T-cell (primary cell): ENCODE measurements at regions not wholly inside any gene's neighbourhood (a gene's known extent, or its start where the extent isn't known, plus 50 kb on each side); places are given as distances from the start of the nearest gene placed in this dataset.

Source experiments
- ATAC-seq, 4 experiments: fragments of 200-7000 bp in 3 of 4; fragments of 150-1000 bp in 1 of 4; cut with Tn5 transposase; replicated peaks in 1 of 4; 1 replicate in 3 of 4; 2 replicates in 1 of 4; pipeline ENCODE4 v1.10.0; 2021; ENCODE audit warnings: moderate library complexity in 3 of 4, mild to moderate bottlenecking in 2 of 4, moderate number of reproducible peaks in 1 of 4
- CTCF ChIA-PET, 2 donors: fragments of 300-600 bp; sonication (Branson Sonifier 250); formaldehyde crosslinking; loops; one replicate each; lab custom pipeline; 2022; ENCODE audit warnings: antibody characterized with exemption in 2 of 2; lab: Charles Lee
- POLR2A ChIA-PET, 2 donors: fragments of 300-600 bp; sonication (Branson Sonifier 250); formaldehyde crosslinking; loops; one replicate each; lab custom pipeline; 2022; ENCODE audit warnings: antibody characterized with exemption in 2 of 2; lab: Charles Lee
- DNase-seq, 35 experiments: peaks; one replicate each; pipeline versions ENCODE4 v3.0.0 to v3.0.0-alpha.2; 2013 to 2023
- H3K27ac ChIP-seq: one replicate; pipeline ENCODE4 v1.5.1; 2013; ENCODE audit warnings: low read length
- H3K27me3 ChIP-seq, 2 experiments: replicated peaks in 1 of 2; 1 replicate in 1 of 2; 2 replicates in 1 of 2; pipeline versions ENCODE4 v1.6.1 to v1.7.0; 2013; ENCODE audit warnings: low read length in 1 of 2, mixed read lengths in 1 of 2; ENCODE audit not compliant: control insufficient read depth in 2 of 2, insufficient read depth in 2 of 2; ENCODE audit errors: extremely low read depth in 1 of 2
- H3K36me3 ChIP-seq, 2 donors: 1 replicate in 1 of 2; 2 replicates in 1 of 2; pipeline versions ENCODE4 v1.6.1 to v1.7.0; 2013; ENCODE audit warnings: low read length in 1 of 2; ENCODE audit not compliant: control insufficient read depth in 2 of 2, insufficient read depth in 1 of 2; ENCODE audit errors: extremely low read depth in 1 of 2
- H3K4me1 ChIP-seq, 2 experiments: 1 replicate in 1 of 2; 2 replicates in 1 of 2; pipeline versions ENCODE4 v1.6.1 to v1.7.0; 2013; ENCODE audit warnings: low read length in 2 of 2, mixed read lengths in 1 of 2; ENCODE audit not compliant: insufficient read depth in 2 of 2, control insufficient read depth in 1 of 2; ENCODE audit errors: extremely low read depth in 1 of 2
- H3K4me3 ChIP-seq, 2 donors: 1 replicate in 1 of 2; 2 replicates in 1 of 2; pipeline versions ENCODE4 v1.5.1 to v1.7.0; 2013; ENCODE audit warnings: mild to moderate bottlenecking in 2 of 2, low read length in 1 of 2, moderate library complexity in 1 of 2; ENCODE audit not compliant: control insufficient read depth in 1 of 2; ENCODE audit errors: extremely low read depth in 1 of 2
- H3K9me3 ChIP-seq: 2 replicates; pipeline ENCODE4 v1.7.0; 2013
- H3K27ac Mint-ChIP-seq, 2 donors: one replicate each; pipeline ENCODE4 v1.8.0; 2020 to 2021; ENCODE audit warnings: mild to moderate bottlenecking in 2 of 2, mixed read lengths in 2 of 2
- H3K27me3 Mint-ChIP-seq, 2 donors: one replicate each; pipeline ENCODE4 v1.8.0; 2021 to 2022; ENCODE audit warnings: mixed read lengths in 2 of 2
- H3K36me3 Mint-ChIP-seq: one replicate; pipeline ENCODE4 v1.8.0; 2021; ENCODE audit warnings: mixed read lengths
- H3K4me1 Mint-ChIP-seq, 3 donors: one replicate each; pipeline ENCODE4 v1.8.0; 2020 to 2022; ENCODE audit warnings: mixed read lengths in 3 of 3, mild to moderate bottlenecking in 1 of 3
- H3K4me3 Mint-ChIP-seq, 3 donors: one replicate each; pipeline ENCODE4 v1.8.0; 2020 to 2022; ENCODE audit warnings: mild to moderate bottlenecking in 3 of 3, mixed read lengths in 3 of 3, moderate library complexity in 3 of 3
- H3K9me3 Mint-ChIP-seq, 3 donors: one replicate each; pipeline ENCODE4 v1.8.0; 2020 to 2022; ENCODE audit warnings: mixed read lengths in 3 of 3
- whole genome bisulfite sequencing: methylation state at CpG from one replicate; pipeline ENCODE4 v1.1.5; 2013; ENCODE audit warnings: missing lambda C conversion rate; ENCODE audit not compliant: insufficient coverage; 5-methylcytosine and 5-hydroxymethylcytosine counted together

DNA sequence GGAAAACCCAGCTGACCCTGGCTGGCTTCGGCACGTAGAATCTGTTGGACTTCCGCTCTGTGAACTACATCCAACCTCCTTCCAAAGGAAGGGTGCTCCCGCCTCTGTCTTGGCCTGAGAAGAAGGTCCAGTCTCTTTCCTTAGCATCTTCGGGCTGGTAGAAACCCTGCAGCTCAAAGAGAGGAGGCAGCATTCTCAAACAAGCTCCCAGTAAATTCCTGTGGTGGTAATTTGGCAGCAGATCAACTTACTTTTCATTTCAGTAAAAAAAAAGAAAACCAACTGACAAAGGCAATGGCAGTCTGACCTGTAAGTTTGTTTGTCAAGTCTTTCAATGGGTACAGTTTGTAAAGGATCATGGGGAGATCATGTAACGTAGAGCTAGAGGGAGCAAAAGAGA, 176.7 kb downstream of the MED10 start:
- Histone ChIP-seq H3K27ac (no peak overlapping the region), H3K4me3 (no peak overlapping the region), H3K9me3 (no peaks in the 10 kb centered on the region), H3K4me1 (no peaks in the 10 kb centered on the region), H3K27me3 (peaks cover 0 to 24% of the 10 kb centered on the region in 2 experiments), H3K36me3 (no peaks in the 10 kb centered on the region)
- peaks cover 0 to 4% (median 0%) of the 10 kb centered on the region in 3 donors for H3K9me3 Mint-ChIP-seq
- no peak overlapping the region for H3K27ac Mint-ChIP-seq
- ChIA-PET CTCF (no interaction called here), POLR2A (no interaction called here)
- DNase-seq (no peak), ATAC-seq (no peak)
- WGBS = 90% methylated on average over 4 of the region's 6 CpGs
- H3K36me3 Mint-ChIP-seq = no peaks in the 10 kb centered on the region
- H3K27me3 Mint-ChIP-seq = peaks cover 6 to 20% of the 10 kb centered on the region in 2 donors
- no peak overlapping the region for H3K4me3 Mint-ChIP-seq
- H3K4me1 Mint-ChIP-seq = no peaks in the 10 kb centered on the region

DNA sequence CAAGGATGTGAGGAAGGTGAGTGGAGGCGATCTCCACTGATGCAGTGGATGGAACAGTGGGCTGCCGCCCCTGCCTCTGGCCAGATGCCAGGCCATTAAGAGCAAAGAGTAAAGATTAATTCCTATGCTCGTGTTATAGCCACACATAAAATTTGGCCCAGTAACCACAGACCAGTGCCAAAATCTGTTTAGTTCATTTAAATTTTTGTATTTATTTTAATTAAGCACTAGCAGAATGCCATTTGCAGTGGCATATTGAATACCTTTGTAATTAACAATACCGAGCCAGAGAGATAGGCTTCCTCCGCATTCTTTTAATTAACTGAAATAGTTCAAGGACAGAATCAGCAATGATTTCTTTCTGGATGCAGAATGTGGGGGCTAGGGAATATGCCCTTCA, 179.8 kb downstream of the MED10 start:
- Mint-ChIP-seq H3K36me3 (no peaks in the 10 kb centered on the region), H3K4me1 (peaks cover 0 to 2% (median 0%) of the 10 kb centered on the region in 3 donors), H3K4me3 (no peak overlapping the region), H3K27ac (no peak overlapping the region), H3K27me3 (peaks cover 6 to 23% of the 10 kb centered on the region in 2 donors), H3K9me3 (peaks cover 0 to 4% (median 0%) of the 10 kb centered on the region in 3 donors)
- Histone ChIP-seq H3K27ac (no peak overlapping the region), H3K27me3 (peaks cover 0 to 21% of the 10 kb centered on the region in 2 experiments), H3K36me3 (no peaks in the 10 kb centered on the region), H3K4me3 (no peak overlapping the region), H3K4me1 (no peaks in the 10 kb centered on the region), H3K9me3 (no peaks in the 10 kb centered on the region)
- DNase-seq (no peak), ATAC-seq (no peak)
- POLR2A ChIA-PET = no interaction called here
- CTCF ChIA-PET = no interaction called here
- no CpG with 5 or more reads among the region's 5 CpGs for WGBS

DNA sequence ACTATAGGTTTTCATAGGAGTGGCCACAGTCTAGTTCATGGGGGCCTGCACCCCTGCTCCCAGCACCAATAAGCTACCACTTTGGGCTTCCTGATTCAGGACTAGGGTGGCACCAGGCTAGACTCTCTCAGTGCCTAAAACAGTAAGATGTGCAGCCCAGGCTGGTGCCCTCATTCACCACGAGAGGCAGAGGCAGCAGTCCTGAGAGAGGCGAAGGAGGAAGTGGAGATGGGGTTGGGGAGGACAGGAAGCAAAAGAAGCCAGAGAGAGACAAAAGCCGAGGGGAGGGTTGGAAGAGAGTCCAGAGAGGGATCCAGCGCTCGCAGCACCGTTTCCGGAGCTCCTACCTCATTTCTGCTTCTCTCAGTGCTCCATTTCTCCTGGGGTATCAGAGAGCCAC, 180.9 kb downstream of the MED10 start:
- Mint-ChIP-seq H3K27ac (no peak overlapping the region), H3K4me3 (no peak overlapping the region), H3K9me3 (peaks cover 0 to 4% (median 0%) of the 10 kb centered on the region in 3 donors), H3K27me3 (peaks cover 6 to 25% of the 10 kb centered on the region in 2 donors), H3K36me3 (no peaks in the 10 kb centered on the region), H3K4me1 (peaks cover 0 to 2% (median 0%) of the 10 kb centered on the region in 3 donors)
- WGBS = 0% methylated on average over 1 of the region's 7 CpGs
- Histone ChIP-seq H3K27me3 (peaks cover 0 to 21% of the 10 kb centered on the region in 2 experiments), H3K9me3 (no peaks in the 10 kb centered on the region), H3K27ac (no peak overlapping the region), H3K36me3 (no peaks in the 10 kb centered on the region), H3K4me3 (no peak overlapping the region), H3K4me1 (no peaks in the 10 kb centered on the region)
- CTCF ChIA-PET = no interaction called here
- DNase-seq = no peak
- no peak for ATAC-seq
- POLR2A ChIA-PET = no interaction called here

DNA sequence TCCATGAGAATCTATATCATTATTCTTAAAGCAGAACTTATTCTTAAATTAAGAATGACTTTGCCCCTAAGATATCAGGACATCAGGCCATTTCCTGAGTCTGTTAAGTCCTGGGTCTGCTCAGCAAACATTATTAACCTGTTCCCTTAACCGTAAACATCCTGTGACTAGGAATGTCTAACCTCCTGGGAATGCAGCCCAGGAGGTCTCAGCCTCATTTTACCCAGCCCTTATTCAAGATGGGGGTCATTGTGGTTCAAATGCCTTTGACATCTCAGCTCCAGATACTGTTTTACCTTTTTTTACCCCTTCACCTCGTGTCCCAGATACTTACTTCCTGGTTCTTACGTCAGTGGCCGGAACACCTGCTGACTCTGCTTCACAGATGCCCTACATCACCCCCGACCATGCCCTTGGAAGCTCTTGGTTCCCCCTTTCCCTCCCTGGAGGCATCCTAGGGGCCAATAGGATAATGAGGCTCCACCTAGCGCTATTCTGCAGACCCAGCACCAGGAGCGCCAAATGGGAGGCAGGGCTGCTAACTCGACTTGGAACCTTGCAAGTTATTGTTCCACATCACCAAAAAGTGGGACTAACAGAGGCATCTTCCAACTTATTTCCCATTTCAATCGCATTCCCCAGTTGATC, 182.5 kb downstream of the MED10 start:
- no peak overlapping the region for H3K4me3 Mint-ChIP-seq
- DNase-seq (no peak), ATAC-seq (no peak)
- no peaks in the 10 kb centered on the region for H3K36me3 ChIP-seq
- H3K9me3 Mint-ChIP-seq = peaks cover 0 to 4% (median 0%) of the 10 kb centered on the region in 3 donors
- POLR2A ChIA-PET = no interaction called here
- no peak overlapping the region for H3K27ac Mint-ChIP-seq
- no peak overlapping the region for H3K4me3 ChIP-seq
- 66% methylated on average over 8 of the region's 9 CpGs for WGBS
- H3K27ac ChIP-seq = no peak overlapping the region
- H3K27me3 ChIP-seq = peaks cover 0 to 12% of the 10 kb centered on the region in 2 experiments
- CTCF ChIA-PET = no interaction called here
- H3K4me1 ChIP-seq = no peaks in the 10 kb centered on the region
- peaks cover 4 to 22% of the 10 kb centered on the region in 2 donors for H3K27me3 Mint-ChIP-seq
- H3K4me1 Mint-ChIP-seq = peaks cover 0 to 2% (median 0%) of the 10 kb centered on the region in 3 donors
- no peaks in the 10 kb centered on the region for H3K9me3 ChIP-seq
- no peaks in the 10 kb centered on the region for H3K36me3 Mint-ChIP-seq

DNA sequence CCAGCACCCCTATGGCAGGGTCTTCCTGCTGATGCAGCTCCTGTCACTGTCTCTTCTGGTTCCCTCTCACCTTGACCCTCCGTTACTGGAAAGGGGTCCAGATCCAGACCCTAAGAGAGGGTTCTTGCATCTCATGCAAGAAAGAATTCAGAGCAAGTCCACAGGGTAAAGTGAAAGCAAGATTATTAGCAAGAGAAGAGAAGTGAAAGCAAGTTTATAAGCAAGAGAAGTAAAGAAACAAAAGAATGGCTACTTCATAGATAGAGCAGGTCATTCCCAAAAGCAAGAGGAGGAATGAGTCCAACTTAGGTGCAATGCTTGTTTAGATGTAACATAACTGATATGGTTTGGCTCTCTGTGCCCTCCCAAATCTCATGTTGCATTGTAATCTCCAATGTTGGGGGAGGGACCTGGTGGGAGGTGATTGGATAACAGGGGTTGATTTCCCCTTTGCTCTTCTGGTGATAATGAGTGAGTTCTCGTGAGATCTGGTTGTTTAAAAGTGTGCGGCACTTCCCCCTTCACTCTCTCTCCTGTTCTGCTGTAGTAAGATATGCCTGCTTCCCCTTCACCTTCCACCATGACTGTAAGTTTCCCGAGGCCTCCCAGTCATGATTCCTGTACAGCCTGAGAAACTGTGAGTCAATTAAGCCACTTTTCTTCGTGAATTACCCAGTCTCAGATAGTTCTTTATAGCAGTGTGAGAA, 183.3 kb downstream of the MED10 start:
- WGBS = no CpG with 5 or more reads among the region's 5 CpGs
- H3K27me3 ChIP-seq = peaks cover 0 to 12% of the 10 kb centered on the region in 2 experiments
- peaks cover 4 to 22% of the 10 kb centered on the region in 2 donors for H3K27me3 Mint-ChIP-seq
- H3K36me3 ChIP-seq = no peaks in the 10 kb centered on the region
- H3K27ac Mint-ChIP-seq = no peak overlapping the region
- ATAC-seq = no peak
- no peaks in the 10 kb centered on the region for H3K4me1 ChIP-seq
- no peak for DNase-seq
- no peaks in the 10 kb centered on the region for H3K36me3 Mint-ChIP-seq
- no peak overlapping the region for H3K4me3 ChIP-seq
- CTCF ChIA-PET = no interaction called here
- peaks cover 0 to 2% (median 0%) of the 10 kb centered on the region in 3 donors for H3K4me1 Mint-ChIP-seq
- H3K4me3 Mint-ChIP-seq = no peak overlapping the region
- no peaks in the 10 kb centered on the region for H3K9me3 ChIP-seq
- no peaks in the 10 kb centered on the region for H3K9me3 Mint-ChIP-seq
- POLR2A ChIA-PET = no interaction called here
- H3K27ac ChIP-seq = no peak overlapping the region

DNA sequence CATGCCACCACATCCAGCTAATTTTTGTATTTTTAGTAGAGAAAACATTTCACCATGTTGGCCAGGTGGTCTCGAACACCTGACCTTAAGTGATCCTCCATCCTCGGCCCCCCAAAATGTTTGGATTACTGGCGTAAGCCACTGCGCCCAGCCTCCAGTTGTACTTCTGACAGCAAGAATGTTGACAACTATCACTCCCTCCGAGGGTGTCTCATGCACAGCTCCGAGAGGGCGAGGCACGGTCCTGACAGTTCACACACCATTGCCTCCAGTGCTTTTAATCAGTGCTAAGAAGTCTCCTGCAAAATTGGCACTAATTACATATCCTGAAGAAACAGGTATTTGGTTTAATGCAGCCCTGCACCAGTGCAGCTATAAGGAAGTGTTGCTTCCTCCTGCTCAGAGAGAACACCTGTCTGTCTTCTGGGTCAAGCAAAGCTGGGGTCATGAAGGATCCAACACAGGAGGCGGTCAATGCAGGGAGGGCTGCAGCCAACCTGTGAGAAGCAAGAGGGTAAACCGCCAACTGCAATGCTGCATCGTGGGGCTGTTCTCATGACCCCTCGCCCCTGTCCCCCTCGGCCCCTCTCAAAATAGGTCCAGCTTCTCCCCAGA, 184.0 kb downstream of the MED10 start:
- Histone ChIP-seq H3K9me3 (no peaks in the 10 kb centered on the region), H3K36me3 (no peaks in the 10 kb centered on the region), H3K27ac (no peak overlapping the region), H3K4me3 (no peak overlapping the region), H3K4me1 (no peaks in the 10 kb centered on the region), H3K27me3 (peaks cover 0 to 10% of the 10 kb centered on the region in 2 experiments)
- ChIA-PET CTCF (no interaction called here), POLR2A (no interaction called here)
- 82% methylated on average over 13 of the region's 13 CpGs for WGBS
- Mint-ChIP-seq H3K27me3 (peaks cover 4 to 21% of the 10 kb centered on the region in 2 donors), H3K27ac (no peak overlapping the region), H3K4me3 (no peak overlapping the region), H3K36me3 (no peaks in the 10 kb centered on the region), H3K9me3 (no peaks in the 10 kb centered on the region), H3K4me1 (peaks cover 0 to 2% (median 0%) of the 10 kb centered on the region in 3 donors)
- DNase-seq (no peak), ATAC-seq (no peak)
